NCI-H446 (cell line): ENCODE measurements at regions not wholly inside any gene's neighbourhood (a gene's known extent, or its start where the extent isn't known, plus 50 kb on each side); places are given as distances from the start of the nearest gene placed in this dataset.

Source experiments
- DNase-seq, 2 experiments: peaks; one replicate each; lab custom pipeline; 2025; lab: John Stamatoyannopoulos, UW

GRCh38 chr5:162485666-162486292 is 418.2 kb downstream of the GABRG2 start:
- no peak for DNase-seq

GRCh38 chr5:162487528-162488525 is 420.3 kb downstream of the GABRG2 start:
- no peak for DNase-seq

- no peak for DNase-seq
These were observed 428.7 kb downstream of the GABRG2 start for GRCh38 chr5:162496100-162496808.

GRCh38 chr5:162497455-162497854 is 429.9 kb downstream of the GABRG2 start:
- no peak for DNase-seq

- no peak for DNase-seq
These were observed 435.2 kb downstream of the GABRG2 start for GRCh38 chr5:162502780-162503179.

GRCh38 chr5:162503796-162504195 is 436.2 kb downstream of the GABRG2 start:
- DNase-seq = no peak

GRCh38 chr5:162512935-162513565 is 445.5 kb downstream of the GABRG2 start:
- DNase-seq = no peak

- DNase-seq = no peak
These were observed 446.5 kb downstream of the GABRG2 start for GRCh38 chr5:162514116-162514515.

- no peak for DNase-seq
These were observed 453.3 kb downstream of the GABRG2 start for GRCh38 chr5:162520878-162521277.

- DNase-seq = no peak
These were observed 461.6 kb downstream of the GABRG2 start for GRCh38 chr5:162529209-162529608.

GRCh38 chr5:162529886-162530285 is 462.3 kb downstream of the GABRG2 start:
- no peak for DNase-seq

- DNase-seq = no peak
These were observed 475.9 kb downstream of the GABRG2 start for GRCh38 chr5:162543437-162543836.

- no peak for DNase-seq
These were observed 477.3 kb downstream of the GABRG2 start for GRCh38 chr5:162544905-162545304.

- DNase-seq = no peak
These were observed 482.7 kb downstream of the GABRG2 start for GRCh38 chr5:162550236-162550635.

- DNase-seq = no peak
These were observed 490.5 kb downstream of the GABRG2 start for GRCh38 chr5:162558120-162558519.

- DNase-seq = no peak
These were observed 500.1 kb downstream of the GABRG2 start for GRCh38 chr5:162567644-162568043.

GRCh38 chr5:162573758-162574157 is 506.2 kb downstream of the GABRG2 start:
- DNase-seq = no peak

- no peak for DNase-seq
These were observed 524.2 kb downstream of the GABRG2 start for GRCh38 chr5:162591724-162592123.

GRCh38 chr5:162593881-162594280 is 526.3 kb downstream of the GABRG2 start:
- no peak for DNase-seq

- DNase-seq = no peak
These were observed 536.0 kb downstream of the GABRG2 start for GRCh38 chr5:162603443-162604070.

- DNase-seq = no peak
These were observed 540.3 kb downstream of the GABRG2 start for GRCh38 chr5:162607879-162608278.
